B cell (primary cell): ENCODE measurements at regions not wholly inside any gene's neighbourhood (a gene's known extent, or its start where the extent isn't known, plus 50 kb on each side); places are given as distances from the start of the nearest gene placed in this dataset.

Source experiments
- ATAC-seq: fragments of 200-7000 bp; cut with Tn5 transposase; one replicate; pipeline ENCODE4 v1.10.0; 2021; ENCODE audit warnings: low read depth, mild to moderate bottlenecking, moderate number of reproducible peaks, moderate library complexity
- CTCF ChIA-PET: fragments of 350-600 bp; sonication (Branson Sonifier 250); formaldehyde crosslinking; loops from one replicate; lab custom pipeline; 2021; ENCODE audit warnings: antibody characterized with exemption, inconsistent platforms; lab: Charles Lee
- POLR2A ChIA-PET: fragments of 350-600 bp; sonication (Branson Sonifier 250); formaldehyde crosslinking; loops from one replicate; lab custom pipeline; 2021; ENCODE audit warnings: antibody characterized with exemption; lab: Charles Lee
- DNase-seq: peaks from one replicate; pipeline ENCODE4 v3.0.0; 2013
- H2AFZ ChIP-seq: 2 replicates; pipeline ENCODE4 v1.6.1; 2012; ENCODE audit warnings: mild to moderate bottlenecking, low read depth, low read length; ENCODE audit not compliant: insufficient read depth, poor library complexity, severe bottlenecking
- H3K27ac ChIP-seq, 2 donors: 1 replicate in 1 of 2; 2 replicates in 1 of 2; pipeline ENCODE4 v1.5.1; 2012 to 2013; ENCODE audit warnings: low read length in 2 of 2, mild to moderate bottlenecking in 2 of 2, moderate library complexity in 1 of 2
- H3K27me3 ChIP-seq, 4 experiments: fragments of 200-600 bp in 1 of 4; sonication (generic) in 1 of 4; replicated peaks in 1 of 4; 1 replicate in 2 of 4; 2 replicates in 2 of 4; pipeline versions ENCODE4 v1.6.1 to v1.7.0; 2013 to 2016; ENCODE audit warnings: low read length in 3 of 4, mild to moderate bottlenecking in 2 of 4, mixed read lengths in 1 of 4, moderate library complexity in 1 of 4; ENCODE audit not compliant: insufficient read depth in 4 of 4, control insufficient read depth in 3 of 4; ENCODE audit errors: control extremely low read depth in 1 of 4
- H3K36me3 ChIP-seq, 2 experiments: replicated peaks in 1 of 2; 1 replicate in 1 of 2; 2 replicates in 1 of 2; pipeline versions ENCODE4 v1.6.1 to v1.7.1; 2013; ENCODE audit warnings: low read length in 1 of 2; ENCODE audit not compliant: insufficient read depth in 2 of 2, control insufficient read depth in 1 of 2; ENCODE audit errors: control extremely low read depth in 1 of 2, extremely low read depth in 1 of 2
- H3K4me1 ChIP-seq, 2 donors: fragments of 200-600 bp in 1 of 2; sonication (generic) in 1 of 2; 1 replicate in 1 of 2; 2 replicates in 1 of 2; pipeline versions ENCODE4 v1.5.1 to v1.6.1; 2013 to 2017; ENCODE audit warnings: low read length in 2 of 2; ENCODE audit not compliant: control insufficient read depth in 2 of 2, insufficient read depth in 2 of 2
- H3K4me2 ChIP-seq: replicated peaks from 2 replicates; pipeline ENCODE3; 2012; ENCODE audit warnings: mild to moderate bottlenecking, low read depth, low read length; ENCODE audit not compliant: poor library complexity, severe bottlenecking
- H3K4me3 ChIP-seq, 5 experiments: fragments of 200-600 bp in 1 of 5; sonication (generic) in 1 of 5; 1 replicate in 3 of 5; 2 replicates in 2 of 5; pipeline versions ENCODE4 v1.5.1 to v1.7.0; 2011 to 2016; ENCODE audit warnings: low read length in 4 of 5, mild to moderate bottlenecking in 4 of 5, low read depth in 2 of 5, control low read depth in 1 of 5, moderate library complexity in 1 of 5; ENCODE audit not compliant: insufficient read depth in 1 of 5; ENCODE audit errors: control extremely low read depth in 1 of 5, extremely low read depth in 1 of 5
- H3K79me2 ChIP-seq: fragments of 200-600 bp; sonication (generic); one replicate; pipeline ENCODE4 v1.6.0; 2016; ENCODE audit warnings: low read length; ENCODE audit not compliant: control insufficient read depth, insufficient read depth
- H3K9ac ChIP-seq: fragments of 200-600 bp; sonication (generic); 2 replicates; pipeline ENCODE4 v1.6.1; 2017; ENCODE audit warnings: mild to moderate bottlenecking, low read length, moderate library complexity
- H3K9me3 ChIP-seq, 3 donors: one replicate each; pipeline versions ENCODE4 v1.6.1 to v1.7.1; 2013; ENCODE audit warnings: low read length in 2 of 3; ENCODE audit not compliant: control insufficient read depth in 2 of 3, insufficient read depth in 1 of 3; ENCODE audit errors: control extremely low read depth in 1 of 3
- H4K20me1 ChIP-seq: 2 replicates; pipeline ENCODE4 v1.6.0; 2012; ENCODE audit warnings: mild to moderate bottlenecking, low read length; ENCODE audit not compliant: insufficient read depth, control insufficient read depth, poor library complexity, severe bottlenecking
- H3K27ac Mint-ChIP-seq: one replicate; pipeline ENCODE4 v1.8.0; 2021; ENCODE audit warnings: mixed read lengths
- H3K27me3 Mint-ChIP-seq: one replicate; pipeline ENCODE4 v1.8.0; 2021; ENCODE audit warnings: mixed read lengths
- H3K4me1 Mint-ChIP-seq: one replicate; pipeline ENCODE4 v1.8.0; 2021; ENCODE audit warnings: mixed read lengths
- H3K4me3 Mint-ChIP-seq: one replicate; pipeline ENCODE4 v1.8.0; 2021; ENCODE audit warnings: mixed read lengths
- H3K9me3 Mint-ChIP-seq: one replicate; pipeline ENCODE4 v1.8.0; 2022; ENCODE audit warnings: mixed read lengths; ENCODE audit not compliant: insufficient read depth
- CTCF ChIP-seq: fragments of 200-600 bp; IDR thresholded peaks from one replicate; pipeline ENCODE4 v1.8.0; 2022; ENCODE audit warnings: antibody characterized with exemption, mild to moderate bottlenecking
- EZH2 ChIP-seq: IDR thresholded peaks from 2 replicates; pipeline ENCODE4 v1.6.1; 2012; ENCODE audit warnings: borderline replicate concordance, low read depth, mild to moderate bottlenecking, moderate library complexity, low read length; ENCODE audit not compliant: insufficient read depth, poor library complexity, severe bottlenecking
- WGBS: methylation state at CpG from one replicate; pipeline ENCODE4 v1.1.5; 2013; ENCODE audit warnings: missing lambda C conversion rate; ENCODE audit not compliant: insufficient coverage; 5-methylcytosine and 5-hydroxymethylcytosine counted together
- intact Hi-C: fragments of 100-400 bp; cut with micrococcal nuclease; formaldehyde crosslinking; loops from one replicate; pipeline ENCODE4 v1.10.0; 2022

GRCh38 chr3:31133541-31133940 is 239.1 kb upstream of the GADL1 start:
- H3K79me2 ChIP-seq, result no peaks in the 10 kb centered on the region
- peaks cover 11% of the 10 kb centered on the region for H3K27me3 Mint-ChIP-seq
- no peak overlapping the region for H3K9ac ChIP-seq
- ATAC-seq, result no peak
- no peaks in the 10 kb centered on the region for H3K4me1 Mint-ChIP-seq
- H3K27ac Mint-ChIP-seq, result no peak overlapping the region
- H2AFZ ChIP-seq, result no peak overlapping the region
- no peaks in the 10 kb centered on the region for H3K9me3 Mint-ChIP-seq
- WGBS, result 100% methylated on average over 1 of the region's 1 CpG
- intact Hi-C loops, result no loop called here
- no peak for DNase-seq
- no peaks in the 10 kb centered on the region for H3K4me1 ChIP-seq
- H4K20me1 ChIP-seq, result no peaks in the 10 kb centered on the region
- no peak overlapping the region for H3K27ac ChIP-seq
- TF ChIP-seq CTCF (no peak), EZH2 (no peak)
- no peaks in the 10 kb centered on the region for H3K36me3 ChIP-seq
- H3K4me2 ChIP-seq, result no peak overlapping the region
- no peaks in the 10 kb centered on the region for H3K27me3 ChIP-seq
- ChIA-PET CTCF (no interaction called here), POLR2A (no interaction called here)
- H3K4me3 ChIP-seq, result no peak overlapping the region
- no peak overlapping the region for H3K4me3 Mint-ChIP-seq
- no peaks in the 10 kb centered on the region for H3K9me3 ChIP-seq

- 100% methylated on average over 1 of the region's 3 CpGs for WGBS
- Histone ChIP-seq H3K27me3 (no peaks in the 10 kb centered on the region), H4K20me1 (no peaks in the 10 kb centered on the region), H3K4me2 (no peak overlapping the region), H3K27ac (no peak overlapping the region), H2AFZ (no peak overlapping the region), H3K9ac (no peak overlapping the region), H3K4me3 (no peak overlapping the region), H3K4me1 (no peaks in the 10 kb centered on the region), H3K9me3 (no peaks in the 10 kb centered on the region), H3K36me3 (no peaks in the 10 kb centered on the region), H3K79me2 (no peaks in the 10 kb centered on the region)
- ChIA-PET CTCF (no interaction called here), POLR2A (no interaction called here)
- DNase-seq, result no peak
- ATAC-seq, result no peak
- H3K27me3 Mint-ChIP-seq, result peaks cover 11% of the 10 kb centered on the region
- H3K9me3 Mint-ChIP-seq, result no peaks in the 10 kb centered on the region
- no peak overlapping the region for H3K4me3 Mint-ChIP-seq
- no peaks in the 10 kb centered on the region for H3K4me1 Mint-ChIP-seq
- H3K27ac Mint-ChIP-seq, result no peak overlapping the region
- TF ChIP-seq CTCF, result no peak
- intact Hi-C loops, result no loop called here
These were observed 241.1 kb upstream of the GADL1 start for GRCh38 chr3:31135546-31135945.
